ENCODE measurements at regions not wholly inside any gene's neighbourhood (a gene's known extent, or its start where the extent isn't known, plus 50 kb on each side); places are given as distances from the start of the nearest gene placed in this dataset.

- H4K8ac ChIP-seq (ENCODE audit: low read depth, low read length): no peak overlapping the region
- no peaks in the 10 kb centered on the region for H3K9me3 ChIP-seq (replicated peaks in 1 of 2; ENCODE audit: control insufficient read depth in 2 of 2, insufficient read depth in 1 of 2, low read depth in 1 of 2, low read length in 2 of 2)
- H3K9ac ChIP-seq (ENCODE audit: low read depth, low read length, poor library complexity): no peak overlapping the region
- no peak overlapping the region for H2BK15ac ChIP-seq (ENCODE audit: low read length)
- no peaks in the 10 kb centered on the region for H3K27me3 ChIP-seq (ENCODE audit: control insufficient read depth in 3 of 3, insufficient read depth in 3 of 3, low read depth in 1 of 3, low read length in 3 of 3)
- no peak overlapping the region for H3K4me2 ChIP-seq (ENCODE audit: insufficient read depth, low read length, poor library complexity, severe bottlenecking)
- H2BK12ac ChIP-seq (ENCODE audit: low read length): no peak overlapping the region
- no peak overlapping the region for H3K27ac ChIP-seq (replicated peaks; ENCODE audit: low read length)
- H3K23ac ChIP-seq (ENCODE audit: low read depth, low read length, poor library complexity): no peak overlapping the region
- no CpG with 5 or more reads among the region's 2 CpGs for whole genome bisulfite sequencing, 2 donors (ENCODE audit: extremely low coverage in 2 of 2, insufficient read length in 2 of 2, insufficient replicate concordance in 1 of 2)
- no peaks in the 10 kb centered on the region for H3K36me3 ChIP-seq (replicated peaks in 1 of 2; ENCODE audit: control insufficient read depth in 2 of 2, insufficient read depth in 2 of 2, low read length in 2 of 2)
- no peak overlapping the region for H3K14ac ChIP-seq (ENCODE audit: low read length)
- H3K18ac ChIP-seq (ENCODE audit: low read length): no peak overlapping the region
- no peak overlapping the region for H2AK5ac ChIP-seq (ENCODE audit: low read depth, low read length)
- no peak overlapping the region for H2BK5ac ChIP-seq (ENCODE audit: low read length)
- H4K91ac ChIP-seq (ENCODE audit: low read depth, low read length, poor library complexity): no peak overlapping the region
- H3K79me1 ChIP-seq (ENCODE audit: low read depth, low read length): no peaks in the 10 kb centered on the region
- H3K4ac ChIP-seq (ENCODE audit: low read length): no peak overlapping the region
- no peak for DNase-seq (ENCODE audit: low spot score)
- no peak overlapping the region for H3K4me3 ChIP-seq (ENCODE audit: low read length in 2 of 2)
- no peak overlapping the region for H2BK120ac ChIP-seq (ENCODE audit: low read depth, low read length)
- H2AFZ ChIP-seq (ENCODE audit: low read length): no peak overlapping the region
- H3K4me1 ChIP-seq (ENCODE audit: control insufficient read depth in 2 of 2, insufficient read depth in 1 of 2, low read depth in 1 of 2, low read length in 2 of 2): no peaks in the 10 kb centered on the region
Measured at GRCh38 chr13:68125087-68125480, 894.9 kb upstream of the PCDH9 start.

- DNase-seq (ENCODE audit: low spot score): no peak
- H3K36me3 ChIP-seq (replicated peaks in 1 of 2; ENCODE audit: control insufficient read depth in 2 of 2, insufficient read depth in 2 of 2, low read length in 2 of 2): no peaks in the 10 kb centered on the region
- H3K4ac ChIP-seq (ENCODE audit: low read length): no peak overlapping the region
- no peak overlapping the region for H3K27ac ChIP-seq (replicated peaks; ENCODE audit: low read length)
- H2AFZ ChIP-seq (ENCODE audit: low read length): no peak overlapping the region
- no peak overlapping the region for H2BK15ac ChIP-seq (ENCODE audit: low read length)
- H2BK12ac ChIP-seq (ENCODE audit: low read length): no peak overlapping the region
- no peaks in the 10 kb centered on the region for H3K79me1 ChIP-seq (ENCODE audit: low read depth, low read length)
- no peak overlapping the region for H3K23ac ChIP-seq (ENCODE audit: low read depth, low read length, poor library complexity)
- H3K9ac ChIP-seq (ENCODE audit: low read depth, low read length, poor library complexity): no peak overlapping the region
- H3K4me1 ChIP-seq (ENCODE audit: control insufficient read depth in 2 of 2, insufficient read depth in 1 of 2, low read depth in 1 of 2, low read length in 2 of 2): no peaks in the 10 kb centered on the region
- H3K14ac ChIP-seq (ENCODE audit: low read length): no peak overlapping the region
- H3K4me2 ChIP-seq (ENCODE audit: insufficient read depth, low read length, poor library complexity, severe bottlenecking): no peak overlapping the region
- H3K18ac ChIP-seq (ENCODE audit: low read length): no peak overlapping the region
- no peak overlapping the region for H2AK5ac ChIP-seq (ENCODE audit: low read depth, low read length)
- no peaks in the 10 kb centered on the region for H3K27me3 ChIP-seq (ENCODE audit: control insufficient read depth in 3 of 3, insufficient read depth in 3 of 3, low read depth in 1 of 3, low read length in 3 of 3)
- no peak overlapping the region for H4K91ac ChIP-seq (ENCODE audit: low read depth, low read length, poor library complexity)
- H2BK5ac ChIP-seq (ENCODE audit: low read length): no peak overlapping the region
- no peak overlapping the region for H4K8ac ChIP-seq (ENCODE audit: low read depth, low read length)
- H3K9me3 ChIP-seq (replicated peaks in 1 of 2; ENCODE audit: control insufficient read depth in 2 of 2, insufficient read depth in 1 of 2, low read depth in 1 of 2, low read length in 2 of 2): no peaks in the 10 kb centered on the region
- no peak overlapping the region for H2BK120ac ChIP-seq (ENCODE audit: low read depth, low read length)
- H3K4me3 ChIP-seq (ENCODE audit: low read length in 2 of 2): no peak overlapping the region
- no CpG with 5 or more reads among the region's 2 CpGs for WGBS, 2 donors (ENCODE audit: extremely low coverage in 2 of 2, insufficient read length in 2 of 2, insufficient replicate concordance in 1 of 2)
Measured at GRCh38 chr13:68124437-68125086, 894.4 kb upstream of the PCDH9 start.

DNA sequence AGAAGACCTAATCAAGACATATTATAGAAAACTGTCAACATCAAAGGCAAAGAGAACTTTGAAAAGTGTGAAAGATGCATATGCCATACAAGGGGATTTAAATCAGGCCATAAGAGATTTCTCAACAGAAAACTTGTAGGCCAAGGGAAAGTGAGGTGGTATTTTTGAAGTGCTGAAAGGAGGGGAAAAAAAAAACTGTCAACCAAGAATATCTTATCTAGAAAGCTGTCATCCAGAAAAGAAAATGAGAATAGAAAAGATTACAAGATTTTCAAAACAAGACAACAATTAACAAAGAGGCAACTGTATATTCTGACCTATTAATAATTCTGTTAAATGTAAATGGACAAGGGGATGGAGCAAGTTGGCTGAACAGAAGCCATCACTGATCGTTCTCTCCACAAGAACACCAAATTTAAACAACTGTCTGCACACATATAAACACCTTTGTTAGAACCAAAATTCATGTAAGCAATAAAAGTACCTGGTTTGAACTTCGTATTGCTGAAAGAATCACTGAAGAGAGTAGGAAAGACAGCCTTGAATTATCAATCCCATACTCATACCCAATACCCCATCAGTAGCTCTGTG, 880.1 kb upstream of the PCDH9 start:
- Histone ChIP-seq H2AK5ac (ENCODE audit: low read depth, low read length) (no peak overlapping the region), H2BK12ac (ENCODE audit: low read length) (no peak overlapping the region)

GRCh38 chr13:68107667-68108066, 877.5 kb upstream of the PCDH9 start:
- no peaks in the 10 kb centered on the region for H3K36me3 ChIP-seq (replicated peaks in 1 of 2; ENCODE audit: control insufficient read depth in 2 of 2, insufficient read depth in 2 of 2, low read length in 2 of 2)
- H2BK15ac ChIP-seq (ENCODE audit: low read length): no peak overlapping the region
- H2AK5ac ChIP-seq (ENCODE audit: low read depth, low read length): no peak overlapping the region
- H3K9me3 ChIP-seq (replicated peaks in 1 of 2; ENCODE audit: control insufficient read depth in 2 of 2, insufficient read depth in 1 of 2, low read depth in 1 of 2, low read length in 2 of 2): peaks cover 10 to 21% of the 10 kb centered on the region in 2 donors
- DNase-seq (ENCODE audit: low spot score): no peak
- H2AFZ ChIP-seq (ENCODE audit: low read length): no peak overlapping the region
- H3K4me3 ChIP-seq (ENCODE audit: low read length in 2 of 2): no peak overlapping the region
- H3K4me1 ChIP-seq (ENCODE audit: control insufficient read depth in 2 of 2, insufficient read depth in 1 of 2, low read depth in 1 of 2, low read length in 2 of 2): no peaks in the 10 kb centered on the region
- H3K4ac ChIP-seq (ENCODE audit: low read length): no peak overlapping the region
- H3K4me2 ChIP-seq (ENCODE audit: insufficient read depth, low read length, poor library complexity, severe bottlenecking): no peak overlapping the region
- H2BK5ac ChIP-seq (ENCODE audit: low read length): no peak overlapping the region
- WGBS, 2 donors (ENCODE audit: extremely low coverage in 2 of 2, insufficient read length in 2 of 2, insufficient replicate concordance in 1 of 2): no CpG with 5 or more reads among the region's 29 CpGs
- no peak overlapping the region for H4K8ac ChIP-seq (ENCODE audit: low read depth, low read length)
- no peak overlapping the region for H3K9ac ChIP-seq (ENCODE audit: low read depth, low read length, poor library complexity)
- no peak overlapping the region for H2BK120ac ChIP-seq (ENCODE audit: low read depth, low read length)
- H2BK12ac ChIP-seq (ENCODE audit: low read length): no peak overlapping the region
- H3K14ac ChIP-seq (ENCODE audit: low read length): peak overlapping the region; percentile 8
- H3K27me3 ChIP-seq (ENCODE audit: control insufficient read depth in 3 of 3, insufficient read depth in 3 of 3, low read depth in 1 of 3, low read length in 3 of 3): no peaks in the 10 kb centered on the region
- H3K79me1 ChIP-seq (ENCODE audit: low read depth, low read length): no peaks in the 10 kb centered on the region
- no peak overlapping the region for H3K27ac ChIP-seq (replicated peaks; ENCODE audit: low read length)
- no peak overlapping the region for H3K23ac ChIP-seq (ENCODE audit: low read depth, low read length, poor library complexity)
- no peak overlapping the region for H4K91ac ChIP-seq (ENCODE audit: low read depth, low read length, poor library complexity)
- no peak overlapping the region for H3K18ac ChIP-seq (ENCODE audit: low read length)

More for the DNA sequence above, 880.1 kb upstream of the PCDH9 start:
- H3K27ac ChIP-seq (replicated peaks; ENCODE audit: low read length): no peak overlapping the region
- H3K18ac ChIP-seq (ENCODE audit: low read length): no peak overlapping the region
- H3K4me2 ChIP-seq (ENCODE audit: insufficient read depth, low read length, poor library complexity, severe bottlenecking): no peak overlapping the region
- H3K27me3 ChIP-seq (ENCODE audit: control insufficient read depth in 3 of 3, insufficient read depth in 3 of 3, low read depth in 1 of 3, low read length in 3 of 3): no peaks in the 10 kb centered on the region
- no peak overlapping the region for H2AFZ ChIP-seq (ENCODE audit: low read length)
- H4K91ac ChIP-seq (ENCODE audit: low read depth, low read length, poor library complexity): no peak overlapping the region
- H2BK5ac ChIP-seq (ENCODE audit: low read length): no peak overlapping the region
- no peaks in the 10 kb centered on the region for H3K4me1 ChIP-seq (ENCODE audit: control insufficient read depth in 2 of 2, insufficient read depth in 1 of 2, low read depth in 1 of 2, low read length in 2 of 2)
- no peak overlapping the region for H3K4ac ChIP-seq (ENCODE audit: low read length)
- peaks cover 10 to 21% of the 10 kb centered on the region in 2 donors for H3K9me3 ChIP-seq (replicated peaks in 1 of 2; ENCODE audit: control insufficient read depth in 2 of 2, insufficient read depth in 1 of 2, low read depth in 1 of 2, low read length in 2 of 2)
- H3K36me3 ChIP-seq (replicated peaks in 1 of 2; ENCODE audit: control insufficient read depth in 2 of 2, insufficient read depth in 2 of 2, low read length in 2 of 2): no peaks in the 10 kb centered on the region
- H2BK15ac ChIP-seq (ENCODE audit: low read length): no peak overlapping the region
- H3K9ac ChIP-seq (ENCODE audit: low read depth, low read length, poor library complexity): no peak overlapping the region
- H4K8ac ChIP-seq (ENCODE audit: low read depth, low read length): no peak overlapping the region
- no peak overlapping the region for H3K23ac ChIP-seq (ENCODE audit: low read depth, low read length, poor library complexity)
- no peaks in the 10 kb centered on the region for H3K79me1 ChIP-seq (ENCODE audit: low read depth, low read length)
- H3K4me3 ChIP-seq (ENCODE audit: low read length in 2 of 2): no peak overlapping the region
- no peak for DNase-seq (ENCODE audit: low spot score)
- no peak overlapping the region for H3K14ac ChIP-seq (ENCODE audit: low read length)
- no CpG with 5 or more reads among the region's 2 CpGs for WGBS, 2 donors (ENCODE audit: extremely low coverage in 2 of 2, insufficient read length in 2 of 2, insufficient replicate concordance in 1 of 2)
- H2BK120ac ChIP-seq (ENCODE audit: low read depth, low read length): no peak overlapping the region
